ENCODE measurements at regions not wholly inside any gene's neighbourhood (a gene's known extent, or its start where the extent isn't known, plus 50 kb on each side); places are given as distances from the start of the nearest gene placed in this dataset.

GRCh38 chr15:69841113-69841828 lies 256.4 kb downstream of the TLE3 start:
- no peak for DNase-seq (ENCODE audit: low read depth, low spot score)

GRCh38 chr15:69842851-69843250 lies 254.9 kb downstream of the TLE3 start:
- DNase-seq (ENCODE audit: low read depth, low spot score), result no peak

- no peak for DNase-seq (ENCODE audit: low read depth, low spot score)
Observed at GRCh38 chr15:69843276-69843899, 254.3 kb downstream of the TLE3 start.

GRCh38 chr15:69843900-69844304 lies 253.8 kb downstream of the TLE3 start:
- no peak for DNase-seq (ENCODE audit: low read depth, low spot score)

GRCh38 chr15:69845159-69845558 lies 252.6 kb downstream of the TLE3 start:
- DNase-seq (ENCODE audit: low read depth, low spot score), result no peak

GRCh38 chr15:69847625-69848024 lies 250.1 kb downstream of the TLE3 start:
- no peak for DNase-seq (ENCODE audit: low read depth, low spot score)

GRCh38 chr15:69848096-69848495 lies 249.6 kb downstream of the TLE3 start:
- DNase-seq (ENCODE audit: low read depth, low spot score), result no peak

GRCh38 chr15:69848551-69849231 lies 249.0 kb downstream of the TLE3 start:
- no peak for DNase-seq (ENCODE audit: low read depth, low spot score)

- no peak for DNase-seq (ENCODE audit: low read depth, low spot score)
Observed at GRCh38 chr15:69849232-69849610, 248.5 kb downstream of the TLE3 start.

- no peak for DNase-seq (ENCODE audit: low read depth, low spot score)
Observed at GRCh38 chr15:69852482-69852881, 245.2 kb downstream of the TLE3 start.

- no peak for DNase-seq (ENCODE audit: low read depth, low spot score)
Observed at GRCh38 chr15:69852916-69853315, 244.8 kb downstream of the TLE3 start.

- DNase-seq (ENCODE audit: low read depth, low spot score), result no peak
Observed at GRCh38 chr15:69853544-69853951, 244.2 kb downstream of the TLE3 start.

GRCh38 chr15:69854001-69854400 lies 243.7 kb downstream of the TLE3 start:
- DNase-seq (ENCODE audit: low read depth, low spot score), result no peak

GRCh38 chr15:69854521-69855181 lies 243.1 kb downstream of the TLE3 start:
- DNase-seq (ENCODE audit: low read depth, low spot score), result no peak

- DNase-seq (ENCODE audit: low read depth, low spot score), result no peak
Observed at GRCh38 chr15:69855258-69856000, 242.3 kb downstream of the TLE3 start.

- no peak for DNase-seq (ENCODE audit: low read depth, low spot score)
Observed at GRCh38 chr15:69857250-69857649, 240.5 kb downstream of the TLE3 start.

GRCh38 chr15:69857686-69858391 lies 239.9 kb downstream of the TLE3 start:
- DNase-seq (ENCODE audit: low read depth, low spot score), result no peak

- no peak for DNase-seq (ENCODE audit: low read depth, low spot score)
Observed at GRCh38 chr15:69858456-69858855, 239.3 kb downstream of the TLE3 start.

- no peak for DNase-seq (ENCODE audit: low read depth, low spot score)
Observed at GRCh38 chr15:69859866-69860265, 237.9 kb downstream of the TLE3 start.

- DNase-seq (ENCODE audit: low read depth, low spot score), result no peak
Observed at GRCh38 chr15:69860321-69860720, 237.4 kb downstream of the TLE3 start.

GRCh38 chr15:69860921-69861320 lies 236.8 kb downstream of the TLE3 start:
- DNase-seq (ENCODE audit: low read depth, low spot score), result no peak
